Embryonic facial prominence (tissue), 1 donor: ENCODE measurements at regions not wholly inside any gene's neighbourhood (a gene's known extent, or its start where the extent isn't known, plus 50 kb on each side); places are given as distances from the start of the nearest gene placed in this dataset.
"Not testable (repeated sequence)": the region's sequence is repeated elsewhere in the genome, so short reads cannot be mapped to it uniquely, and the experiment has no call there.

Experiments
- DNase-seq: peaks from one replicate; pipeline ENCODE4 v3.0.0-alpha.2; 2016; ENCODE audit errors: extremely low spot score

GRCh38 chr20:54324041-54324440, 116.2 kb downstream of the PFDN4 start:
- DNase-seq: no peak

DNA sequence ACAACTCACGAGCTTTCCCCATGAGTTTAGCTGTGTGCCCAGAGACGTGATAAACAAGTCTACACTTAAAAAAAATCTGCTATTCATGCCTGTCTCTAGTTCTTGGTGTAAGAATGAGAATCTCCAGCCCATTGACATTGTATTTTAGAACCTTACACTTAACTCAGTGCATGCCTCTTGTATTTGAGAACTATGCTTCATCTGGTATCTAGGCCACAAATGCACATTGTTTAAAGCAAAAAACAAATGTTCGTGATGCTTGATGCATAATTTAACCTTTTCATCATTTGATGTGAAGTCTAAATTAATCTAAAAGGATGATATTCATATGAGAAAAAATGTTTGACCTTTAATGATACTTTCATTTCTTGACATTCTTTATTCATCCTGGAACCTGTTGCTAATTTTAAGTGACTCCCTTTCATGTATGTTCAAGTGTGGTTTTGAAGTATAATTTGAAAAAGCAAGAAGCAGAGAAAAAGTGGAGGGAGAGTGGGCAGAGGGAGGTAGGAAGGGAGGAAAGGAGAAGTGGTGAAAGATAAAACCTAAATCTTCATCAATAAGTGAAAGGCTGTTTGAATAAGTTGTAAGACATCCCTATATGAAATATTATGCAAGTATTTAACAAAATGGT, 116.9 kb downstream of the PFDN4 start:
- DNase-seq: no peak

- no peak for DNase-seq
These were observed 127.4 kb downstream of the PFDN4 start for GRCh38 chr20:54335299-54335698.

DNA sequence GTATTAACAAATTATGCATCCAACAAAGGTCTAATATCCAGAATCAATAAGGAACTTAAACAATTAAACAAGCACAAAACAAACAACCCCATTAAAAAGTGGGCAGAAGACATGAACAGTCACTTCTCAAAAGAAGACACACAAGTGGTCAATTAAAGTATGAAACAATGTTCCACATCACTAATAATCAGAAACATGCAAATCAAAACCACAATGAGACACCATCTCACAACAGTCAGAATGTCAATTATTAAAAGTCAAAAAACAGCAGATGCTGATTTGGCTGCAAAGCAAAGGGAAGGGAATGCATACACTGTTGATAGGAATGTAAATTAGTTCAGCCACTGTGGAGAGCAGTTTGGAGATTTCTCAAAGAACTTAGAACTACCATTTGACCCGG, 129.3 kb downstream of the PFDN4 start:
- DNase-seq: no peak

- no peak for DNase-seq
These were observed 131.2 kb downstream of the PFDN4 start for GRCh38 chr20:54339093-54339492.

DNA sequence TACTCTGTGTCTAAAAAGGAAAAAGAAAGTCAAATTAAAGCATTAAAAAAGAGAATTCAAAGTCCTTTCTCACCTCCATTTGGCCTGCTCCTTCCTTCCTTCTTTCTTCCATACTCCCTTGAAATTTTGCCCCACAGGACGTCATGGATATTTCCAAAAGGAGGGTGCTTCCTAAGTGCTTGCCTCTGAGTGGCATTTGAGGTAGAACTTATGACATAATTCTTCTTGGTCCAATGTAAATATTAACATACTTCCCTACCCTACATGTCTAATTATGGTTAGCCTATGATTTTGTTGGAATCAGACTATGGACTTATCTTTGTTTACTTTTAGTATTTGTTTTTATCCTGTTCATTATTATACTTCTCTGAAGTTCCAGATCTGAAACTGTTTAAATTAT, 132.3 kb downstream of the PFDN4 start:
- no peak for DNase-seq

GRCh38 chr20:54340667-54341081, 132.8 kb downstream of the PFDN4 start:
- no peak for DNase-seq

DNA sequence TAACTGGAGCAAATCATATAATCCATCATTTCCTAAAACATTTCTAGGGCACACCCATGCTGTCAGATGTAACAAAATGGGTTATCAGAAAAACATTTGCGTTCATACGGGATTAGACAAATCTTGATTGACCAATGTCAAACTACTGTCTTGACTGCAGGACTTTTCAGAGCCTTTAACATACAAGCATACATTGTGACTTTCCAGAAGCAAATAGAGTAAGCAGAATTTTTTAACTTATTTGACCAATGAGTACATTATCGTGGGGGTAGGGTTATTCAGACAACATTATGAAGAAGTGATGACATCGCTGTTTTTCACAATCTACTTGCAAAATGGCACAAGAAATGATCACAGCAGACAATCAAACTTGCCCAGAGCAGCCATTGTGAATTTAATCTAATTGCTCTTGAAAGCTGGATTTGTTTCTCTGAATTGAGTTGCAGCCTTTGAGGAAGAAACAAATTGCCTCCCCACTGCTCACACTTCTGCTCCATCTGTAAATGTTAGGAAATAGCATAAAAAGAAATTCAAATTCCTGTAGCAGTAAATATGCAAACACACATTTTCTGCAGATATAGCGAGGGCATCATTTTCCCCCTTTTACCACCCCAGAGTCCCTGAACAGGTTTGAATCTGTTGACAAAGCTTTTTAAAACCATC, 133.0 kb upstream of the DOK5 start:
- no peak for DNase-seq

GRCh38 chr20:54343099-54343498, 132.3 kb upstream of the DOK5 start:
- no peak for DNase-seq

GRCh38 chr20:54343634-54344033, 131.8 kb upstream of the DOK5 start:
- no peak for DNase-seq

- DNase-seq: no peak
These were observed 130.6 kb upstream of the DOK5 start for GRCh38 chr20:54344832-54345231.

DNA sequence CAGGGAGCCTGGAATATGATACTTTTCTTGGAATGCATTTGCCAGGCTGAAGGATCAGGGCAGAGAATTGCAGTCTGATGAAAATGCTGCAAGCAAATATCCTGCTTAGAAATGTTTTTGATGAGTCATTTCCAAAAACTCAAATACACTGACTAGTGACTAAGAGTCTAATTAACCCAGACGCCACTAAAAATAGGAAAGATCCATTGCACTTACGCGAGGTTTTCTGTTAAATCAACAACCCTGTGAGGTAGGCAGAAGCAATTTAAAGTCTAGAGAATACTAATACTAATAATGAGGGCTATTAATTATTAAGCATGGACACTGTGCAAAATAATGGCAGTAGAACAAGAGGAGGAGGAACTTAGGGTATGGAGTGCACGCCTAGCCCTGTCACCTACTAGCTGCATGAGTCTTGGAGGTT, 130.1 kb upstream of the DOK5 start:
- no peak for DNase-seq

- no peak for DNase-seq
These were observed 129.6 kb upstream of the DOK5 start for GRCh38 chr20:54345821-54346220.

DNA sequence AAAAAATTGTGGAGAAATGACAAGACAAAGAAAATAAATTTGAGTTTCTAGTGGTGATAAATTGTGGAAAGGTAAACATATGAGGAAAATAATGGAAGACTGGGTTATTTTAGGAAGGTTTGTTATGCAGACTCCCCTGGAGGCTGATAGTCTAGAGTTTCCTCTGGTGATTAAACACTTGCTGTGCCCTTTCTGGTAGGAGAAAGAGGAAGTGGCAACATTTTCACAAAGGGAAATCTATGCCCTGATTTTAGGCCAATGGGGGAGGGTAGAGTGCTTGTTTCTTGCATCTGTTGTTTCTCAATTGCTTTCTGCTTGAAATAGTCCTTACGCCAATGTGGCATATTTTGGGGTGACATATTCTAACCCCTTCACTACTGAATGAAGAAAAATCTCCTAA, 129.1 kb upstream of the DOK5 start:
- DNase-seq: no peak

DNA sequence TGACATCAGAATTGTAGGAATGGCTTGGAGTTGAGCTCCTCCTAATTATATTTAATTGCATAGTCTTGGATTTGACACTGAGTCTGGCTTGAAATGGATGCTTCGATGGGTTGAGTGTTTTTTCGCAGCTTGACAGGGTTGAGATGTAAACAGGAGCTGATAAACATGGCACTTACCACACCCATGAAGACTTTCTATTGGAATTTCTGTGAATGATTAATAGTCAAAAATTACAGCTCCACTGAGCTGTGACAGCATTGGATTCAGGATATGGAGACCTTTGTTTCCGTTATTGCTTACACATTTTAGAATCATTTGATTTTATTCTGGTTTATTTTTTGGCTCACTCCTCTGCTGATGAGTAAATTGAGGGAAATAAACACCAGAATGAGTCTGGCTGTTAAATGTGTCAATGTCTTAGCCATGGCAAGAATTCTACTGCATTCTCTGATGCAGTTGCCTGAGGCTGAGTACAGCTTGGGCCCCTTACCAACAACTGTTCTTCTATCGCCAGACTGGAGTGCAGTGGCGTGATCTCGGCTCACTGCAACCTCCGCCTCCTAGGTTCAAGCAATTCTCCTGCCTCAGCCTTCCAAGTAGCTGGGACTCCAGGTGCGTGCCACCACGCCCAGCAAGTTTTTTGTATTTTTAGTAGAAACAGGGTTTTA, 128.1 kb upstream of the DOK5 start:
- no peak for DNase-seq

DNA sequence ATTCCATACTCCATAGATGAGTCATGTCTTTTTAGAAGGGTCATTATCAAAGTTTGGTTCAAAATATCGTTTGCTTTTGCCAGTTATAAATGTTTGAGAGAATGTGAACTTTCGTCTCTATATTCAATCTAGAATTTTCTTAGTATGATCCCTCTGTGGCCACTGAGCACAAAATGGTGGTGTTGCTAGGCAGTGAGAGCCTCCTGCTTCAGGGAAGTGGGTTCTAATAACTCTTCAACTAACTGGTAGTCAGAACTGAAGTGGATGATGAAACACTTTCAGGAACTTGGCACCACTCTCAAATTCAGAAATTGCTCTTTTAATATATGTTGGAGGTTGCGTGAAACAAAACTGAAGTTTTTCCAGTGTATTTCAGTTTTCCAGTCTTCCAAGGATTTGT, 125.0 kb upstream of the DOK5 start:
- DNase-seq: no peak

- DNase-seq: no peak
These were observed 123.8 kb upstream of the DOK5 start for GRCh38 chr20:54351371-54352136.

- not testable (repeated sequence) for DNase-seq
These were observed 122.9 kb upstream of the DOK5 start for GRCh38 chr20:54352541-54352940.

- DNase-seq: no peak
These were observed 122.1 kb upstream of the DOK5 start for GRCh38 chr20:54353292-54353691.

DNA sequence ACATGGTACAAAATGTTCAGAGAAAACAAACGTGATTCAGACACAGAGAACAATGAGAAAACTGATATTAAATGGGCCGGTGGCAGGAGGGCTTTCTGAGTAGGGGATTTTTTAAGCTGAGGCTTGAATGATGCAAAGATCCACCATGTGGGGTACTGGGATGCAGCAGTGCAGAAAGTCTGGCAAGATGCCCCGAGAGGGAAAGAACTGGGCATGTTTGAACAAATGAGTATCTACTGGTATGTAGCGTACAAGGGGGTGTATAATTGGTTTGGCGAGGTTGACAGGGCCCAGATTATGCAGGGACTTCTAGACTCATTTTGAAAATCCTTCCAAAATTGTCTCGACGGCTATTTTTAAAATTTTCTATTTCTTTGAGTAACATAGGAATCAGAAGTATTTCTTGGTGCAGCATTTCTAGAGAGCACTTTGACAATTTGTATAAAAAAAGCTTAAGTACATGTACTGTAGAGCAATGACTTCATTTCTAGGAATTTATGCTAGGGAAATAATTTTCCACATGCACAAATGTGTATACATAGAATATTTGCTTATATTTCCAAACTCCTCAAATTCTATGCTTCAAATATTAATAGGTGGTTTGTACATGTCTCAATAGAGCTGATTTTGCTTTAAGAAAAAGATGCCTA, 119.6 kb upstream of the DOK5 start:
- no peak for DNase-seq

DNA sequence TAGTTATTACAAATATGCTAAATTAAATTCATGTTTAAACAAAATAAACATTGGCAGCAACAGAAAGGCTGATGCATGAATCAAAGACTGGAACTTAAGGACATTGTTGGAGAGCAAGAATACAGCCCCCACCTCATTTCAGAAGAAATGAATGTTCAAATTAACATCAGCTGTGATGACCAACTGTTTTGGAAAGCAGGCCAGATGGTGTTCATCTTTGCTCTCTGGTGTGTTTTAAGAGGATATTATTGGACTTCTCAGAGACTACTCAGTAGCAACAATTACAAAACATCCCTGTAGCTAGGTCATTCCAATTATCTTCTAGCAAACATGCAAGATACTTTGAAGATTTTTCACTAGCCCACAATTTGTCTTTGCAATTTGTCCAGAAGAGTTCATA, 118.6 kb upstream of the DOK5 start:
- DNase-seq: no peak

DNA sequence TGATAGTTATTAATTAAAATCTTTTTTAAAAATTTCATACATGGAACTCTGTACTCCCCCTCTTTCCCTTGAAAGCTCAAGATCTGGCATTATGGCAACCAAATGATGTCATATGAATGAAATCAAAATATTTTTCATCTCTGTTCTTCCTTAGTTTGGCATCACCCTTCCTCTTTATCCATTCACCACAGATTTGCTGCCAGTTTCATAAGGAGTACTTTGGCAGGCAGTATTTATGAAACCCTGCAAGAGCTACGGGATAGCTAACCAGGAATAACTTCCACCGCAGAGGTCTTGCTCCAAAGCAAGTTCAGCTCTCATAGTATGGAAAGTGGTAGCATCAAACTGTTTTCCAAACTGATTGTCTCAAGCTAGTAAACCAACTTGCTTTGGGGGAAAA, 113.9 kb upstream of the DOK5 start:
- DNase-seq: no peak
